ENCODE measurements at regions not wholly inside any gene's neighbourhood (a gene's known extent, or its start where the extent isn't known, plus 50 kb on each side); places are given as distances from the start of the nearest gene placed in this dataset.
"Not testable (repeated sequence)": the region's sequence is repeated elsewhere in the genome, so short reads cannot be mapped to it uniquely, and the experiment has no call there.

DNA sequence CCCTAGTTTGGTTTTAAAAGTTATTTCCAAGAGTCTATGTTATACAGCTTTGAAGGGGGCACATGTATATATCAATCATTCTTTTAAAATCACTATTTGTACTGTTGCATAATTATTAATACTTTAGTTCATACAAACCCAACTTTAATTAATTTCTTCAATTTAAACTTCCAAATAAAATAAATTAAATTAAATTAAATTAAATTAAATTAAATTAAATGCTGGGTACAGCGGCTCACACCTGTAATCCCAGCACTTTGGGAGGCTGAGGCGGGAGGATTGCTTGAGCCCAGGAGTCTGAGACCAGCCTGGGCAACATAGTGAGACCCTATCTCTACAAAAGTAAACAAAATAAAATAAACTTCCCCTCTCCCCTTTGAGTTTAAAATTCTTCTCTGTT is 98.9 kb upstream of the MYO10 start:
- H3K27ac ChIP-seq (ENCODE audit: low read length); H3K36me3 ChIP-seq (ENCODE audit: control insufficient read depth, insufficient read depth, low read length); DNase-seq (ENCODE audit: low read depth, low spot score); H3K4me3 ChIP-seq (ENCODE audit: low read length); H3K9me3 ChIP-seq (ENCODE audit: control insufficient read depth, insufficient read depth, low read length); H3K27me3 ChIP-seq (ENCODE audit: control insufficient read depth, insufficient read depth, low read length); H3K4me1 ChIP-seq (ENCODE audit: control insufficient read depth, insufficient read depth, low read length): not testable (repeated sequence)
- WGBS (ENCODE audit: insufficient coverage, insufficient read length) = no CpG with 5 or more reads among the region's 2 CpGs

DNA sequence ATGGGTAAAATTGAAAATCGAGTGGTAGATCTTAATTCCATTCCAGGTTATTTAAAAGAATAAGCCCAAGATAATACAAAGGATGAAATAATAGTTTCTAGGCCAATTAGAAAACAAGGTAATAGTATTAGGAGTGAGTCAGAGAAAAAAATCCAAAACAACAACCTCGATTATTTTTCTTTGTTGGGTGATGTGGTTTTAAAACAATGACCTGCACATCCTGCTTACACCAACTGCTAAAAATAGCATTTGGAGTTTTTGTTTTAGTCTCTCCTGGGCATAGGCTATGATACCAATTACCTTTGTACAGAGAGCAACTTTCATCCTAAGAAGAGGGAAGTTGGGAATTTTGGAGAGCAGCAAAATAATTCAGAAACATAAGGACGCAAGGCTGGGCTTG is 101.7 kb upstream of the MYO10 start:
- Histone ChIP-seq H3K4me3 (ENCODE audit: low read length) (no peak overlapping the region), H3K36me3 (ENCODE audit: control insufficient read depth, insufficient read depth, low read length) (no peaks in the 10 kb centered on the region), H3K27ac (ENCODE audit: low read length) (no peak overlapping the region), H3K27me3 (ENCODE audit: control insufficient read depth, insufficient read depth, low read length) (no peaks in the 10 kb centered on the region), H3K4me1 (ENCODE audit: control insufficient read depth, insufficient read depth, low read length) (no peaks in the 10 kb centered on the region), H3K9me3 (ENCODE audit: control insufficient read depth, insufficient read depth, low read length) (no peaks in the 10 kb centered on the region)
- no CpG with 5 or more reads among the region's 3 CpGs for WGBS (ENCODE audit: insufficient coverage, insufficient read length)
- DNase-seq (ENCODE audit: low read depth, low spot score) = no peak

DNA sequence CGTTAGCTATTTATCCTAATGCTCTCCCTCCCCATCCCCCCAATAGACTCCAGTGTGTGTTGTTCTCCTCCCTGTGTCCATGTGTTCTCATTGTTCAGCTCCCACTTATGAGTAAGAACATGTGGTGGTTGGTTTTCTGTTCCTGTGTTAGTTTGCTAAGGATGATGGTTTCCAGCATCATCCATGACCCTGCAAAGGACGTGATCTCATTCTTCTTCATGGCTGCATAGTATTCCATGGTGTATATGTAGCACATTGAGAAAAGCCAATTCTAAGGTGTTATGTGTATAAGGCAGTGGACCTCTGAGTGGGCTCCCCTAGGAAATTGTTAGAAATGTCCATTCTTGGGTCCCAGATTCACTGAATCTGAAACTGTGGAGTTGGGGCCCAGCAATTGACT is 103.1 kb upstream of the MYO10 start:
- no peaks in the 10 kb centered on the region for H3K9me3 ChIP-seq (ENCODE audit: control insufficient read depth, insufficient read depth, low read length)
- H3K4me3 ChIP-seq (ENCODE audit: low read length) = no peak overlapping the region
- no peaks in the 10 kb centered on the region for H3K4me1 ChIP-seq (ENCODE audit: control insufficient read depth, insufficient read depth, low read length)
- no peaks in the 10 kb centered on the region for H3K36me3 ChIP-seq (ENCODE audit: control insufficient read depth, insufficient read depth, low read length)
- WGBS (ENCODE audit: insufficient coverage, insufficient read length) = no CpG with 5 or more reads among the region's 2 CpGs
- no peak for DNase-seq (ENCODE audit: low read depth, low spot score)
- no peaks in the 10 kb centered on the region for H3K27me3 ChIP-seq (ENCODE audit: control insufficient read depth, insufficient read depth, low read length)
- H3K27ac ChIP-seq (ENCODE audit: low read length) = no peak overlapping the region

DNA sequence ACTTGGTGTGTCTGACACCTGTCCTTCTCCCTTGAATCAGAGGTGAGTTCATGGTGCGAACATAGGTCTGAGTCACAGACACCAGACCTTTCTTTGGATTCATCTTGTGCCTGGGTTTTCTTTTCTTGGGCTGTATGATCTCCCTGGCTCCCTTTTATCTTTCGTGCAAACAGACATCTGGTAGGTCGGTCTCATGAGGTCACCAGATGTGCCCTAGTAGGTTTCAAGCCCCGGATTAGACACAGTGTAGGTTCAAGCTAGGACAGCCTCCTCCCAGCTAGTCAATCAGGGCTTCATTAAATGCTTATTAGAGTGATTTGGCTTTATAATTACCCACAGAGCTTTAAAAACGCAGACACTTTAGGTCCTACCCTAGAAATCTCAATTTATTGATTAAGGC is 106.0 kb upstream of the MYO10 start:
- Histone ChIP-seq H3K27me3 (ENCODE audit: control insufficient read depth, insufficient read depth, low read length) (no peaks in the 10 kb centered on the region), H3K4me1 (ENCODE audit: control insufficient read depth, insufficient read depth, low read length) (no peaks in the 10 kb centered on the region), H3K9me3 (ENCODE audit: control insufficient read depth, insufficient read depth, low read length) (no peaks in the 10 kb centered on the region), H3K36me3 (ENCODE audit: control insufficient read depth, insufficient read depth, low read length) (no peaks in the 10 kb centered on the region), H3K27ac (ENCODE audit: low read length) (no peak overlapping the region), H3K4me3 (ENCODE audit: low read length) (no peak overlapping the region)
- no peak for DNase-seq (ENCODE audit: low read depth, low spot score)
- no CpG with 5 or more reads among the region's 5 CpGs for WGBS (ENCODE audit: insufficient coverage, insufficient read length)

DNA sequence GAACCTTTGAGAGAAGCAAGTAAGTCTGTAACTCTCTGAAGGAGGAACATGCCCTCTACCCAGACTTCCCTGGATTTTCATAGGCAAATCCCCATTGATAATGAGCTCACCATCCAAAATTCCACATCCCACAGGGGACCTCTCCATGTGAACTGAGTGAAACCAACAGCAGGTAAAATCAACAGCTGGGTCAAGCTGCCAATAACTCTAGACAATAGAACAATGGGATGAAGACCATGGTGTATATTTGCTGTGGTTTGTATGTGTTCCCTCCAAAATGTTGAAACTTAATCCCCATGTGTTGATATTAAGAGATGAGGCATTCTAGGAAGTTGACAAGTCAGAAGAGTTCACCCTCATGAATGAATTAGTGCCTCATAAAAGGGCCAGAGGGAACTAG is 110.2 kb upstream of the MYO10 start:
- Histone ChIP-seq H3K27ac (ENCODE audit: low read length) (no peak overlapping the region), H3K36me3 (ENCODE audit: control insufficient read depth, insufficient read depth, low read length) (no peaks in the 10 kb centered on the region), H3K4me3 (ENCODE audit: low read length) (no peak overlapping the region), H3K9me3 (ENCODE audit: control insufficient read depth, insufficient read depth, low read length) (no peaks in the 10 kb centered on the region), H3K4me1 (ENCODE audit: control insufficient read depth, insufficient read depth, low read length) (no peaks in the 10 kb centered on the region), H3K27me3 (ENCODE audit: control insufficient read depth, insufficient read depth, low read length) (no peaks in the 10 kb centered on the region)
- no peak for DNase-seq (ENCODE audit: low read depth, low spot score)

DNA sequence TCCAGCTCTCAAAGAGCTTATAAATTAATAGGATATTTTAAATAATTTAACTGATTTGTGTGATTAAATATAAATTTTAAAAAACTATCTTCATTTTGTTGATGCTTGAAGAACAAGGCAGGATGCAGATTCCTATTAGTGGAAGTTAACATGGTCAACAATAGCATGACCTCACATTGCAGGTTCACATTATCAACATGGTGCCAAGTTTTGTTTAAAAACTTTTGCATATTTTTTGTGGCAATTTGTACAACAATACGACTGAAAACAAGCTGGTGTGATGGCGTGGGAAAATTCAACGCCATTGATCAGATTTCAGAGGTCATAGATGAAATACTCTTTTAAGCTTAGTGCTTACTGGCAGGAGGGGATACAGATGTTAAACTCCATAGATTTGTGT is 114.1 kb upstream of the MYO10 start:
- no peak for DNase-seq (ENCODE audit: low read depth, low spot score)
- no peaks in the 10 kb centered on the region for H3K9me3 ChIP-seq (ENCODE audit: control insufficient read depth, insufficient read depth, low read length)
- no peaks in the 10 kb centered on the region for H3K4me1 ChIP-seq (ENCODE audit: control insufficient read depth, insufficient read depth, low read length)
- H3K4me3 ChIP-seq (ENCODE audit: low read length) = no peak overlapping the region
- no peaks in the 10 kb centered on the region for H3K36me3 ChIP-seq (ENCODE audit: control insufficient read depth, insufficient read depth, low read length)
- no peaks in the 10 kb centered on the region for H3K27me3 ChIP-seq (ENCODE audit: control insufficient read depth, insufficient read depth, low read length)
- H3K27ac ChIP-seq (ENCODE audit: low read length) = no peak overlapping the region
- no CpG with 5 or more reads among the region's 3 CpGs for WGBS (ENCODE audit: insufficient coverage, insufficient read length)

DNA sequence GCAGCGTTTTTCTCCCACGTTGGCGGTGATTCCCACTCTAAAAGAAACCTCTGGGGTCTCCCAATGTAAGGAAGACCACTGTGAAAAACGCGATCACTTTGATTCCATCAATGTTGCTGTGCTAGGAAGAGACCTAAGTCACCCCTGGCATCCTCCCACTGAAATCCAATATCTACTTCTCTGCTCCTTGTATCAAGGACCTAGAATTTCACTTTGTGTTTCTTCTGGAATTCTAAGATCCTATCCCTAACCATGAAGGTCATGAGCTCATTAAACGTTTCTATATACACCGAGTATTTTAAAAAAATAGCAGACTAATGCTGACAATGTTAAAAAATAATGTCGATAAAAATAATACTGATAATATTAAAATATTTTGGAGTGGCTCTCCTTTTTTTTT is 118.8 kb upstream of the MYO10 start:
- no CpG with 5 or more reads among the region's 8 CpGs for WGBS (ENCODE audit: insufficient coverage, insufficient read length)
- Histone ChIP-seq H3K27me3 (ENCODE audit: control insufficient read depth, insufficient read depth, low read length) (no peaks in the 10 kb centered on the region), H3K4me1 (ENCODE audit: control insufficient read depth, insufficient read depth, low read length) (no peaks in the 10 kb centered on the region), H3K9me3 (ENCODE audit: control insufficient read depth, insufficient read depth, low read length) (no peaks in the 10 kb centered on the region), H3K36me3 (ENCODE audit: control insufficient read depth, insufficient read depth, low read length) (no peaks in the 10 kb centered on the region), H3K27ac (ENCODE audit: low read length) (no peak overlapping the region), H3K4me3 (ENCODE audit: low read length) (no peak overlapping the region)
- DNase-seq (ENCODE audit: low read depth, low spot score) = no peak

DNA sequence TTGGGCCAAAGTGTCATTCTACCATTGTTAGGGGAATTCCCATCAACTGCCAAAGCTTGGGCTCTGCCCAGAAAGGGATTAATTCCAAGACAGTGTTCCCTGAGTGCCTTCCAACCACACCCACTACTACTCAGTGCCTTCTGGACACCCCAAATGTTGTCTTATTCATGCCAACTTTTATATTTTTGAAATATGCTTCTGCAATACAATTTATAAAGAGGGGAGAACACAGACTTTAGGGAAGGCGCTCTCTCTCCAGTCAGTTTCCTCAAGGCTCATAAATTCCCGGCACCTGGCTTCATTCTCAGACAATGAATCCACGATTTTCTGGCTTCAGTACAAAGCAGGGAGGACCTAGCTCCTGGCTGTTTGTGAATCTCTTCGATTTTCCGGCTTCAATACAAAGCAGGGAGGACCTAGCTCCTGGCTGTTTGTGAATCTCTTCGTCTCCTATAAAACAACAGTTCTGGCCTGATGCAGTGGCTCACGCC is 120.1 kb upstream of the MYO10 start:
- Histone ChIP-seq H3K9me3 (ENCODE audit: control insufficient read depth, insufficient read depth, low read length) (no peaks in the 10 kb centered on the region), H3K4me1 (ENCODE audit: control insufficient read depth, insufficient read depth, low read length) (no peaks in the 10 kb centered on the region), H3K36me3 (ENCODE audit: control insufficient read depth, insufficient read depth, low read length) (no peaks in the 10 kb centered on the region), H3K4me3 (ENCODE audit: low read length) (no peak overlapping the region), H3K27ac (ENCODE audit: low read length) (no peak overlapping the region), H3K27me3 (ENCODE audit: control insufficient read depth, insufficient read depth, low read length) (no peaks in the 10 kb centered on the region)
- no CpG with 5 or more reads among the region's 7 CpGs for WGBS (ENCODE audit: insufficient coverage, insufficient read length)
- peak; percentile 27 for DNase-seq (ENCODE audit: low read depth, low spot score)

DNA sequence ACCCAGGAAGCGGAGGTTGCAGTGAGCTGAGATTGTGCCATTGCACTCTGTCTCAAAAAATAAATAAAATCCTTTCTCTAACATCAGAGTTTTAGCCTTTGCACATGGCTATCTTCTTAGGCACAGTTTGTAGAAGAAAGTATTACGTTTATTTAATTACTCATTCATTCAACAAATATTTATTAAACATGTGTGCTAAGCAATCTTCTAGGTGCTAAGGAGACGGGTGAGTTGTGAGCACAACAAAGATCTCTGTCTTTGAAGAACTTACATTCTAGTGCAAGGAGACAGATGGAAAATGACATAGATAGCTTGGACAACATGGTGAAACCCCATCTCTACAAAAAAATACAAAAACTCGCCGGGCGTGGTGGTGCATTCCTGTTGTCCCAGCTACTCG is 122.3 kb upstream of the MYO10 start:
- no peak overlapping the region for H3K27ac ChIP-seq (ENCODE audit: low read length)
- no peaks in the 10 kb centered on the region for H3K9me3 ChIP-seq (ENCODE audit: control insufficient read depth, insufficient read depth, low read length)
- no peaks in the 10 kb centered on the region for H3K36me3 ChIP-seq (ENCODE audit: control insufficient read depth, insufficient read depth, low read length)
- DNase-seq (ENCODE audit: low read depth, low spot score) = no peak
- no peaks in the 10 kb centered on the region for H3K27me3 ChIP-seq (ENCODE audit: control insufficient read depth, insufficient read depth, low read length)
- H3K4me3 ChIP-seq (ENCODE audit: low read length) = no peak overlapping the region
- whole genome bisulfite sequencing (ENCODE audit: insufficient coverage, insufficient read length) = no CpG with 5 or more reads among the region's 7 CpGs
- H3K4me1 ChIP-seq (ENCODE audit: control insufficient read depth, insufficient read depth, low read length) = no peaks in the 10 kb centered on the region

DNA sequence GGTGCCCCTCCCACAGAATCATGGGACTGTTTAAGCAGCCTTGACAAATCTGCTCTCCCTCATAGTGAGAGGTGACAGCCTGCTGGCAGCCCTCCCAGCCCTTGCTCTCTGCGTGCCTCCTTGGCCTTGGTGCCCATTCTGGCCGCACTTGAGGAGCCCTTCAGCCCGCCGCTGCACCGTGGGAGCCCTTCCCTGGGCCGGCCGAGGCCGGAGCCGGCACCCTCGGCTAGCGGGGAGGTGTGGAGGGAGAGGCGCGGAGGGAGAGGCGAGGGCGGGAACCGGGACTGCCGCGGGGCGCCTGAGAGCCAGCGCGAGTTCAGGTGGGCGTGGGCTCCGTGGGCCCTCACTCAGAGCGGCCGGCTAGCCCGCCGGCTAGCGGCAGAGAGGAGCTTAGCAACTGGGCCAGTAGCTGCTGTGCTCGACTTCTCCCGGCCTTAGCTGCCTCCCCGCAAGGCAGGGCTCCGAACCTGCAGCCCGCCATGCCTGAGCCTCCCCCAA is 125.9 kb upstream of the MYO10 start:
- Histone ChIP-seq H3K9me3 (ENCODE audit: control insufficient read depth, insufficient read depth, low read length) (no peaks in the 10 kb centered on the region), H3K27ac (ENCODE audit: low read length) (no peak overlapping the region), H3K36me3 (ENCODE audit: control insufficient read depth, insufficient read depth, low read length) (no peaks in the 10 kb centered on the region), H3K4me3 (ENCODE audit: low read length) (no peak overlapping the region), H3K4me1 (ENCODE audit: control insufficient read depth, insufficient read depth, low read length) (no peaks in the 10 kb centered on the region), H3K27me3 (ENCODE audit: control insufficient read depth, insufficient read depth, low read length) (no peaks in the 10 kb centered on the region)
- DNase-seq (ENCODE audit: low read depth, low spot score) = no peak
- no CpG with 5 or more reads among the region's 33 CpGs for WGBS (ENCODE audit: insufficient coverage, insufficient read length)

DNA sequence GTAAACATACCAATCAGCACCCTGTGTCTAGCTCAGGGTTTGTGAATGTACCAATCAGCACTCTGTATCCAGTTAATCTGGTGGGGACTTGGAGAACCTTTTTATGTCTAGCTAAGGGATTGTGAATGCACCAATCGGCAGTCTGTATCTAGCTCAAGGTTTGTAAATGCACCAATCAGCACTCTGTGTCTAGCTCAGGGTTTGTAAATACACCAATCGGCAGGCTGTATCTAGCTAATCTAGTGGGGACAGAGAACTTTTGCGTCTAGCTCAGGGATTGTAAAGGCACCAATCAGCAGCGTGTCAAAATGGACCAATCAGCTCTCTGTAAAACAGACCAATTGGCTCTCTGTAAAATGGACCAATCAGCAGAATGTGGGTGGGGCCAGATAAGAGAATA is 126.7 kb upstream of the MYO10 start:
- H3K4me3 ChIP-seq (ENCODE audit: low read length); H3K27ac ChIP-seq (ENCODE audit: low read length); H3K36me3 ChIP-seq (ENCODE audit: control insufficient read depth, insufficient read depth, low read length); H3K4me1 ChIP-seq (ENCODE audit: control insufficient read depth, insufficient read depth, low read length); H3K9me3 ChIP-seq (ENCODE audit: control insufficient read depth, insufficient read depth, low read length); DNase-seq (ENCODE audit: low read depth, low spot score); H3K27me3 ChIP-seq (ENCODE audit: control insufficient read depth, insufficient read depth, low read length): not testable (repeated sequence)
- WGBS (ENCODE audit: insufficient coverage, insufficient read length) = no CpG with 5 or more reads among the region's 4 CpGs

Data from iPS DF 6.9 (cell line).